ENCODE measurements at regions not wholly inside any gene's neighbourhood (a gene's known extent, or its start where the extent isn't known, plus 50 kb on each side); places are given as distances from the start of the nearest gene placed in this dataset.

- no peaks in the 10 kb centered on the region for H3K36me3 ChIP-seq
- no peaks in the 10 kb centered on the region for H3K27me3 ChIP-seq
- TF ChIP-seq CTCF (IDR thresholded peaks at IDR 0.05) = no peak
- no peaks in the 10 kb centered on the region for H3K4me1 ChIP-seq
- intact Hi-C loops (cut with DNase I) = no loop called here
- H3K4me3 ChIP-seq = no peak overlapping the region
- no peak for DNase-seq (ENCODE audit: low spot score in 2 of 2)
- no peak overlapping the region for H3K27ac ChIP-seq
- no peaks in the 10 kb centered on the region for H3K9me3 ChIP-seq
Measured at GRCh38 chr7:26489391-26489790, 197.7 kb downstream of the SNX10 start.

- Histone ChIP-seq H3K27ac (no peak overlapping the region), H3K27me3 (no peaks in the 10 kb centered on the region), H3K36me3 (no peaks in the 10 kb centered on the region), H3K9me3 (no peaks in the 10 kb centered on the region), H3K4me3 (no peak overlapping the region), H3K4me1 (no peaks in the 10 kb centered on the region)
- no peak for DNase-seq (ENCODE audit: low spot score in 2 of 2)
- TF ChIP-seq CTCF (IDR thresholded peaks at IDR 0.05) = no peak
- intact Hi-C loops (cut with DNase I) = no loop called here
Measured at GRCh38 chr7:26489906-26490639, 198.4 kb downstream of the SNX10 start.

- intact Hi-C loops (cut with DNase I) = no loop called here
- Histone ChIP-seq H3K27ac (no peak overlapping the region), H3K36me3 (no peaks in the 10 kb centered on the region), H3K4me1 (no peaks in the 10 kb centered on the region), H3K9me3 (no peaks in the 10 kb centered on the region), H3K4me3 (no peak overlapping the region), H3K27me3 (no peaks in the 10 kb centered on the region)
- no peak for TF ChIP-seq CTCF (IDR thresholded peaks at IDR 0.05)
- DNase-seq (ENCODE audit: low spot score in 2 of 2) = no peak
Measured at GRCh38 chr7:26490640-26491624, 199.3 kb downstream of the SNX10 start.

- no peaks in the 10 kb centered on the region for H3K9me3 ChIP-seq
- no peaks in the 10 kb centered on the region for H3K36me3 ChIP-seq
- no peak overlapping the region for H3K27ac ChIP-seq
- H3K4me3 ChIP-seq = no peak overlapping the region
- H3K4me1 ChIP-seq = no peaks in the 10 kb centered on the region
- no peaks in the 10 kb centered on the region for H3K27me3 ChIP-seq
- intact Hi-C loops (cut with DNase I) = no loop called here
- DNase-seq (ENCODE audit: low spot score in 2 of 2) = no peak
- TF ChIP-seq CTCF (IDR thresholded peaks at IDR 0.05) = no peak
Measured at GRCh38 chr7:26492816-26493215, 201.2 kb downstream of the SNX10 start.

- Histone ChIP-seq H3K27ac (no peak overlapping the region), H3K9me3 (no peaks in the 10 kb centered on the region), H3K4me1 (no peaks in the 10 kb centered on the region), H3K27me3 (no peaks in the 10 kb centered on the region), H3K4me3 (no peak overlapping the region), H3K36me3 (no peaks in the 10 kb centered on the region)
- TF ChIP-seq CTCF (IDR thresholded peaks at IDR 0.05) = no peak
- intact Hi-C loops (cut with DNase I) = no loop called here
- no peak for DNase-seq (ENCODE audit: low spot score in 2 of 2)
Measured at GRCh38 chr7:26493737-26494428, 202.2 kb downstream of the SNX10 start.
